ENCODE measurements at regions not wholly inside any gene's neighbourhood (a gene's known extent, or its start where the extent isn't known, plus 50 kb on each side); places are given as distances from the start of the nearest gene placed in this dataset.

GRCh38 chr4:183029365-183029764 is 69.7 kb upstream of the WWC2 start:
- no peak for DNase-seq
- no peaks in the 10 kb centered on the region for H3K4me1 ChIP-seq (replicated peaks; ENCODE audit: insufficient read depth)
- H3K9me2 ChIP-seq (ENCODE audit: insufficient read depth) = no peaks in the 10 kb centered on the region
- H3K4me2 ChIP-seq = no peak overlapping the region
- intact Hi-C loops (cut with micrococcal nuclease; ENCODE audit: unreplicated experiment) = no loop called here
- no TSS peak for BruUV-seq (replicated peaks)
- CTCF ChIA-PET = interaction anchor here (0.6 kb wide), 1 partner anchor 196 kb away, joined by 16 read pairs; no protein-coding TSS in a partner anchor
- H3F3A ChIP-seq (ENCODE audit: insufficient read depth, low read depth) = no peaks in the 10 kb centered on the region
- no peak overlapping the region for H3K4me3 ChIP-seq
- no peak overlapping the region for H3K27ac ChIP-seq
- POLR2A ChIA-PET (ENCODE audit: unreplicated experiment) = no interaction called here
- no peak overlapping the region for H2AFZ ChIP-seq
- H3K36me3 ChIP-seq (ENCODE audit: low read depth) = no peaks in the 10 kb centered on the region
- H3K9me3 ChIP-seq (ENCODE audit: insufficient read depth, low read depth) = no peaks in the 10 kb centered on the region
- H3K79me2 ChIP-seq (ENCODE audit: low read depth) = no peaks in the 10 kb centered on the region
- no peaks in the 10 kb centered on the region for H4K20me1 ChIP-seq (ENCODE audit: insufficient read depth)
- no peak for TF ChIP-seq EZH2 (IDR thresholded peaks at IDR 0.05; ENCODE audit: low read depth)
- TF ChIP-seq CTCF (conservative IDR thresholded peaks at IDR 0.05) = no peak
- peaks cover 26% of the 10 kb centered on the region for H3K27me3 ChIP-seq (ENCODE audit: insufficient read depth, low read depth)

GRCh38 chr4:183026701-183027100 is 72.4 kb upstream of the WWC2 start:
- TF ChIP-seq EZH2 (IDR thresholded peaks at IDR 0.05; ENCODE audit: low read depth) (no peak), CTCF (conservative IDR thresholded peaks at IDR 0.05) (no peak)
- no TSS peak for BruUV-seq (replicated peaks)

GRCh38 chr4:183022617-183023016 is 76.4 kb upstream of the WWC2 start:
- Histone ChIP-seq H3K79me2 (ENCODE audit: low read depth) (no peaks in the 10 kb centered on the region), H3K27me3 (ENCODE audit: insufficient read depth, low read depth) (peaks cover 73% of the 10 kb centered on the region), H3K4me1 (replicated peaks; ENCODE audit: insufficient read depth) (no peaks in the 10 kb centered on the region), H3K27ac (no peak overlapping the region), H3K9me2 (ENCODE audit: insufficient read depth) (no peaks in the 10 kb centered on the region), H3K9me3 (ENCODE audit: insufficient read depth, low read depth) (no peaks in the 10 kb centered on the region), H3K4me2 (no peak overlapping the region), H2AFZ (no peak overlapping the region), H3K36me3 (ENCODE audit: low read depth) (no peaks in the 10 kb centered on the region), H3K4me3 (no peak overlapping the region), H3F3A (ENCODE audit: insufficient read depth, low read depth) (no peaks in the 10 kb centered on the region), H4K20me1 (ENCODE audit: insufficient read depth) (no peaks in the 10 kb centered on the region)
- intact Hi-C loops (cut with micrococcal nuclease; ENCODE audit: unreplicated experiment) = no loop called here
- TF ChIP-seq EZH2 (IDR thresholded peaks at IDR 0.05; ENCODE audit: low read depth) (no peak), CTCF (conservative IDR thresholded peaks at IDR 0.05) (no peak)
- ChIA-PET POLR2A (ENCODE audit: unreplicated experiment) (no interaction called here), CTCF (no interaction called here)
- no TSS peak for BruUV-seq (replicated peaks)
- no peak for DNase-seq

More at GRCh38 chr4:183026701-183027100, 72.4 kb upstream of the WWC2 start:
- no peak overlapping the region for H3K27ac ChIP-seq
- CTCF ChIA-PET = no interaction called here
- POLR2A ChIA-PET (ENCODE audit: unreplicated experiment) = no interaction called here
- no peaks in the 10 kb centered on the region for H3K9me3 ChIP-seq (ENCODE audit: insufficient read depth, low read depth)
- H3K4me3 ChIP-seq = no peak overlapping the region
- no peaks in the 10 kb centered on the region for H3F3A ChIP-seq (ENCODE audit: insufficient read depth, low read depth)
- intact Hi-C loops (cut with micrococcal nuclease; ENCODE audit: unreplicated experiment) = no loop called here
- no peak overlapping the region for H2AFZ ChIP-seq
- no peaks in the 10 kb centered on the region for H3K9me2 ChIP-seq (ENCODE audit: insufficient read depth)
- peaks cover 44% of the 10 kb centered on the region for H3K27me3 ChIP-seq (ENCODE audit: insufficient read depth, low read depth)
- H4K20me1 ChIP-seq (ENCODE audit: insufficient read depth) = no peaks in the 10 kb centered on the region
- H3K4me1 ChIP-seq (replicated peaks; ENCODE audit: insufficient read depth) = no peaks in the 10 kb centered on the region
- no peaks in the 10 kb centered on the region for H3K79me2 ChIP-seq (ENCODE audit: low read depth)
- H3K4me2 ChIP-seq = no peak overlapping the region
- H3K36me3 ChIP-seq (ENCODE audit: low read depth) = no peaks in the 10 kb centered on the region
- no peak for DNase-seq
